Ishikawa (cell line): ENCODE measurements at regions not wholly inside any gene's neighbourhood (a gene's known extent, or its start where the extent isn't known, plus 50 kb on each side); places are given as distances from the start of the nearest gene placed in this dataset.

ENCODE experiments used
- CEBPB ChIP-seq: IDR thresholded peaks from 2 replicates; pipeline ENCODE4 v1.6.1; 2012
- CREB1 ChIP-seq: IDR thresholded peaks from 2 replicates; pipeline ENCODE4 v1.6.1; 2012; ENCODE audit warnings: low read depth
- EP300 ChIP-seq: IDR thresholded peaks from 2 replicates; pipeline ENCODE4 v1.6.1; 2012; ENCODE audit warnings: borderline replicate concordance
- YY1 ChIP-seq: IDR thresholded peaks from 2 replicates; pipeline ENCODE4 v1.6.1; 2012; ENCODE audit warnings: low read depth
- TF ChIP-seq, protein P1 (sequence below): IDR thresholded peaks from 2 replicates; pipeline ENCODE4 v1.6.1; 2012; ENCODE audit warnings: low read depth, mild to moderate bottlenecking

DNA sequence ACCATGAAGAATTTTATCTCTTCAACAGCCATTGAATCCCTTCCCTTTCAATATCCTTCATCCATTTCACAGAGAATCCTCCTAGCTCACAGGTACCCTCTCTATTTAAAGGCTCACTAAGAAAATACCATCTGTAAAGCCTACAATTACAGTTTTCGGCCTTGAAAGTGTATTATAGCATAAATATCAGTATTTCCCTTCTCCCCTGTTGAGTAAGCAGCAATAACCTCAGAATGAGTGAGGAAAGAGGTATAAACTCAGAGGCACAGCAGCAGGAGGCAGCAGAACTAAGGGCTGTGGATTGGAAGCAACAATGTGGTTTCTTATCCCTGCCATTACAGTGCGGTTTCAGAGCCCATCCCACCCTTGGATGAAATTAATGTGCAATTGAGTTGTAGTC, 360.6 kb upstream of the ATP10A start:
- TF ChIP-seq EP300 (no peak), CREB1 (no peak), CEBPB (no peak), YY1 (no peak)
- TF ChIP-seq, protein P1, sequence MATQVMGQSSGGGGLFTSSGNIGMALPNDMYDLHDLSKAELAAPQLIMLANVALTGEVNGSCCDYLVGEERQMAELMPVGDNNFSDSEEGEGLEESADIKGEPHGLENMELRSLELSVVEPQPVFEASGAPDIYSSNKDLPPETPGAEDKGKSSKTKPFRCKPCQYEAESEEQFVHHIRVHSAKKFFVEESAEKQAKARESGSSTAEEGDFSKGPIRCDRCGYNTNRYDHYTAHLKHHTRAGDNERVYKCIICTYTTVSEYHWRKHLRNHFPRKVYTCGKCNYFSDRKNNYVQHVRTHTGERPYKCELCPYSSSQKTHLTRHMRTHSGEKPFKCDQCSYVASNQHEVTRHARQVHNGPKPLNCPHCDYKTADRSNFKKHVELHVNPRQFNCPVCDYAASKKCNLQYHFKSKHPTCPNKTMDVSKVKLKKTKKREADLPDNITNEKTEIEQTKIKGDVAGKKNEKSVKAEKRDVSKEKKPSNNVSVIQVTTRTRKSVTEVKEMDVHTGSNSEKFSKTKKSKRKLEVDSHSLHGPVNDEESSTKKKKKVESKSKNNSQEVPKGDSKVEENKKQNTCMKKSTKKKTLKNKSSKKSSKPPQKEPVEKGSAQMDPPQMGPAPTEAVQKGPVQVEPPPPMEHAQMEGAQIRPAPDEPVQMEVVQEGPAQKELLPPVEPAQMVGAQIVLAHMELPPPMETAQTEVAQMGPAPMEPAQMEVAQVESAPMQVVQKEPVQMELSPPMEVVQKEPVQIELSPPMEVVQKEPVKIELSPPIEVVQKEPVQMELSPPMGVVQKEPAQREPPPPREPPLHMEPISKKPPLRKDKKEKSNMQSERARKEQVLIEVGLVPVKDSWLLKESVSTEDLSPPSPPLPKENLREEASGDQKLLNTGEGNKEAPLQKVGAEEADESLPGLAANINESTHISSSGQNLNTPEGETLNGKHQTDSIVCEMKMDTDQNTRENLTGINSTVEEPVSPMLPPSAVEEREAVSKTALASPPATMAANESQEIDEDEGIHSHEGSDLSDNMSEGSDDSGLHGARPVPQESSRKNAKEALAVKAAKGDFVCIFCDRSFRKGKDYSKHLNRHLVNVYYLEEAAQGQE = no peak
